BE2C (cell line): ENCODE measurements at regions not wholly inside any gene's neighbourhood (a gene's known extent, or its start where the extent isn't known, plus 50 kb on each side); places are given as distances from the start of the nearest gene placed in this dataset.

Experiments used
- DNase-seq: peaks from one replicate; pipeline ENCODE4 v3.0.0-alpha.2; 2020
- H3K27me3 ChIP-seq: fragments of 250-450 bp; sonication (Bioruptor Pico); 2 replicates; pipeline ENCODE4 v1.5.1; 2020; ENCODE audit warnings: mild to moderate bottlenecking
- H3K36me3 ChIP-seq: fragments of 250-450 bp; sonication (Bioruptor Pico); 2 replicates; pipeline ENCODE4 v1.5.1; 2020; ENCODE audit warnings: mild to moderate bottlenecking
- H3K4me1 ChIP-seq: fragments of 250-450 bp; sonication (Bioruptor Pico); 2 replicates; pipeline ENCODE4 v1.5.1; 2020
- H3K4me3 ChIP-seq: 2 replicates; pipeline ENCODE4 v1.5.1; 2011; ENCODE audit warnings: low read depth, low read length
- H3K9me3 ChIP-seq: fragments of 250-450 bp; sonication (Bioruptor Pico); 2 replicates; pipeline ENCODE4 v1.5.1; 2020
- TF ChIP-seq, protein P1 (sequence below): IDR thresholded peaks from 2 replicates; pipeline ENCODE4 v1.5.1; 2012; ENCODE audit warnings: mild to moderate bottlenecking, low read depth, low read length

DNA sequence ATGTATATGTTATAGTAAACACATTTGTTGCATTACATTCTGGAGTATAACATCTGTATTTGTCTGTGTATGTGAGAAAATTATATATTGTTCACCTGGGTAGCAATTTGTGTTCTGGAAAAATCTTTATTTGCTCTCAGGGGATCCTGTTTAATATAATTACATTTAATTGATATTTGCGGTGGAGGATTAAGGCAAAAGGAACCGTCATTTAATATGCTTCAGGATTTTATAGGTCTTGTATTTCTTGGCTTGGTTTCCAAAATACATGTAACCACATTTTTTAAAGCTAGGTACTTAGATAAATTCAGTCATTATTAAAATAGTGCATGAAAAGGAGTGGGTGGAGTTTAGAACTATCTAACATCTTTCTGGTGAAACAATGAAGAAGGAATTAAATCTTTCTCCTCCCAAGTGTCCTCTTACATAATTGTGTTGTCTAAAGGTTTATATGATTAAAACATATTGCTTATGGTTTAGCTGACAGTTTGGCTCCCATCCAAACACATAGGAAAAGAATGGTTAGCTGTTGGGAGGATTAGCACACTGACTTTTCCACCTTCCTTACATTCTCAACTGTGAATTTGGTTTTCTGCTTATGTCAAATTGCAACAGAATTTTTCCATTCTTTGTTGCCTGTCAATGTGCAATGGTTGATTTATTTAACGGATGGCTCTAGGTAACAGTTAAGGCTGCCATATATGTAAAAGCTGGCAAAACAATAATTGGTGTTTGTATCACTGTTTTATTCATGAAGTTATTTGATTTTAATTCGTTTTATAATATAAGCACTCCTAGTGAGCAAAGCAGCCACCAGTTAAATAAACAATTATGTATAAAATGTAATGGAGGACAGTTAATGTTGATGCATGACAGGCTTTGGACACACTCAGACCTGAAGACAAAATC is 250.8 kb upstream of the SFRP2 start:
- Histone ChIP-seq H3K27me3 (peaks cover 6% of the 10 kb centered on the region; the same call in 1 of the 2 replicates), H3K9me3 (no peaks in the 10 kb centered on the region), H3K4me1 (no peaks in the 10 kb centered on the region), H3K4me3 (no peak overlapping the region), H3K36me3 (no peaks in the 10 kb centered on the region)
- TF ChIP-seq, protein P1, sequence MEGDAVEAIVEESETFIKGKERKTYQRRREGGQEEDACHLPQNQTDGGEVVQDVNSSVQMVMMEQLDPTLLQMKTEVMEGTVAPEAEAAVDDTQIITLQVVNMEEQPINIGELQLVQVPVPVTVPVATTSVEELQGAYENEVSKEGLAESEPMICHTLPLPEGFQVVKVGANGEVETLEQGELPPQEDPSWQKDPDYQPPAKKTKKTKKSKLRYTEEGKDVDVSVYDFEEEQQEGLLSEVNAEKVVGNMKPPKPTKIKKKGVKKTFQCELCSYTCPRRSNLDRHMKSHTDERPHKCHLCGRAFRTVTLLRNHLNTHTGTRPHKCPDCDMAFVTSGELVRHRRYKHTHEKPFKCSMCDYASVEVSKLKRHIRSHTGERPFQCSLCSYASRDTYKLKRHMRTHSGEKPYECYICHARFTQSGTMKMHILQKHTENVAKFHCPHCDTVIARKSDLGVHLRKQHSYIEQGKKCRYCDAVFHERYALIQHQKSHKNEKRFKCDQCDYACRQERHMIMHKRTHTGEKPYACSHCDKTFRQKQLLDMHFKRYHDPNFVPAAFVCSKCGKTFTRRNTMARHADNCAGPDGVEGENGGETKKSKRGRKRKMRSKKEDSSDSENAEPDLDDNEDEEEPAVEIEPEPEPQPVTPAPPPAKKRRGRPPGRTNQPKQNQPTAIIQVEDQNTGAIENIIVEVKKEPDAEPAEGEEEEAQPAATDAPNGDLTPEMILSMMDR: no peak
- no peak for DNase-seq

DNA sequence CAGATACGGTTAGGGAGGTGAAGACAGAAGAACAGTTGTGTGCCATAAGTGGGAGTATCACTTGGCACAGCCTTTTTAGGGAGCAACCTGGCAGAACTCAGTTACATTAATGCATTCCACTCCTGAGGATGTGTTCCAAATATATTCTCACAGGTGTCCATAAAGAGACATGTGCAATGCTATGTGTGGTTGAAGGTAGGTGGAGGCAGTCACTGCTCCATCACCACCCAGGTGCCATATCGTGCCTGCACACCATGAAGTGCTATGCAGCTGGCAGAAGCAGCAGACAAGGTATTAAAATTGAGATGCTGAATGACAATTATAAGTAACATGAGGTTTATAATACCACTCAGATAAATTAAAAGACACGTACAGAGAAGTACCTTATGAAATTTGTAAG is 248.0 kb upstream of the SFRP2 start:
- H3K9me3 ChIP-seq: no peaks in the 10 kb centered on the region
- H3K36me3 ChIP-seq: no peaks in the 10 kb centered on the region
- no peak overlapping the region for H3K4me3 ChIP-seq
- DNase-seq: no peak
- no peaks in the 10 kb centered on the region for H3K4me1 ChIP-seq
- TF ChIP-seq, protein P1: no peak
- no peaks in the 10 kb centered on the region for H3K27me3 ChIP-seq

DNA sequence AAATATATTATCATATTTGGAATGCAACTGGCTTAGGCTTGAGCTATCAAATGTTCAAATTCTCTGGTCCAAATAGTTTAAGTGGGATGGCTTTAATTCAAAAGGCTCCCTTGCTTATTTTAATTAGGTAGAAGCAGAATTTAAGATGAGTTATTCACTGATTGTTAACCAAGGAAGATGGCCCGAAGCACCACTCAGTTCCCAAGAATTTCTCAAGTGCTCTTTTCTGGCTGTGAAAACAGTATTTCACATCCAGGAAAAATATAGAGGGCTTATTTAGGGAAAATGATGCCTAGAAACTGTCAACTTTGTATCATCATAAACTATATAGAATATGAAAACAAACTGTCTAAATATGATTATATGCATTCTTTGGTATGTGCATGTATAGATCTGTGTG is 246.5 kb upstream of the SFRP2 start:
- Histone ChIP-seq H3K4me1 (no peaks in the 10 kb centered on the region), H3K4me3 (no peak overlapping the region), H3K27me3 (no peaks in the 10 kb centered on the region), H3K9me3 (no peaks in the 10 kb centered on the region), H3K36me3 (no peaks in the 10 kb centered on the region)
- TF ChIP-seq, protein P1: no peak
- no peak for DNase-seq

DNA sequence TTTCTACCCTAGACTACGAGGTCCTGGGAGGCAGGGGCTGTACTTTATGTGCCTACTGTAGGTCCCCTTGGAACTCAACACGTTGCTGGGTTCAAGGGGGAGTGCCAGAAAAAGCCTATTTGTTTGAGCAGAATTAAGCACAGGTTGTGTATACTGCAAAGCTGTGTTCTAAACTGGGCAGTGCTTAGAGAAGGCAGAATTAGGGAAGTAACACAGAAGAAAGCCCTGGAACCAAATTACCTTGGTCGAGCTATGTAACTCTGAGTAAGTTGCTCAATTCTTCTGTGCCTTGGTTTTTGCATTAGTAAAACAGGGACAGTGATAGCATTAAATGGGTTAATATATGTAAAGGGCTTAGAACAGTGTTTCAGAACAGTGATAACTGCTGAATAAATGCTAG is 245.0 kb upstream of the SFRP2 start:
- no peak for DNase-seq
- Histone ChIP-seq H3K4me3 (no peak overlapping the region), H3K9me3 (no peaks in the 10 kb centered on the region), H3K27me3 (no peaks in the 10 kb centered on the region), H3K36me3 (no peaks in the 10 kb centered on the region), H3K4me1 (no peaks in the 10 kb centered on the region)
- TF ChIP-seq, protein P1: no peak

GRCh38 chr4:154032914-154033313 is 244.0 kb upstream of the SFRP2 start:
- Histone ChIP-seq H3K9me3 (no peaks in the 10 kb centered on the region), H3K4me1 (no peaks in the 10 kb centered on the region), H3K36me3 (no peaks in the 10 kb centered on the region), H3K27me3 (no peaks in the 10 kb centered on the region), H3K4me3 (no peak overlapping the region)
- no peak for DNase-seq
- TF ChIP-seq, protein P1: no peak

DNA sequence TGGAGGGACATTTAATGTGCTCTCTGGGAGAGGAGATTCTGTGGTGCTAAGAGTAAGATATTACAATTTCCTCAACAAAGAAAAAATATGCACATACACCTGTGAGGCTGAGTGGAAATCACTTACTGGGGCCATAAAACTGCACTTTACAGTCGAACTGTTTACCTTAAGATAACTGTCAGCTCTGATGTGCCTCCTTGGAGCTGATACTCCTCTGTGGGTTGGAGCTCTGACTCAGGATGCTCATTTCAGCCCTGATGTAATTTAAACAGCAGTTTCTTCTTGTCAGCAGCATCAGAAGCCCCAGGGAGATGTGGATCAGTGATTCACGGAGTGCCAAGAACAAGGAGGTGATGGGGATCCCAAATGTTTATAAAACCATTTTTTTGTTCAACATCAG is 241.9 kb upstream of the SFRP2 start:
- Histone ChIP-seq H3K36me3 (no peaks in the 10 kb centered on the region), H3K9me3 (no peaks in the 10 kb centered on the region), H3K27me3 (no peaks in the 10 kb centered on the region), H3K4me1 (no peaks in the 10 kb centered on the region), H3K4me3 (no peak overlapping the region)
- TF ChIP-seq, protein P1: no peak
- DNase-seq: no peak
